SH-SY5Y (cell line): ENCODE measurements at regions not wholly inside any gene's neighbourhood (a gene's known extent, or its start where the extent isn't known, plus 50 kb on each side); places are given as distances from the start of the nearest gene placed in this dataset.

Experiments used
- GATA2 ChIP-seq: IDR thresholded peaks from 2 replicates; pipeline ENCODE4 v1.6.1; 2011; ENCODE audit warnings: mild to moderate bottlenecking, low read depth, low read length
- GATA3 ChIP-seq: IDR thresholded peaks from 2 replicates; pipeline ENCODE4 v1.6.1; 2011; ENCODE audit warnings: low read depth, mild to moderate bottlenecking, low read length, moderate library complexity

GRCh38 chr9:28887188-28887884 is 1314.1 kb upstream of the C9orf72 start:
- no peak for TF ChIP-seq GATA3
- TF ChIP-seq GATA2 = no peak
